WTC11 (cell line): ENCODE measurements at regions not wholly inside any gene's neighbourhood (a gene's known extent, or its start where the extent isn't known, plus 50 kb on each side); places are given as distances from the start of the nearest gene placed in this dataset.

Source experiments
- ATAC-seq: fragments of 200-7000 bp; cut with Tn5 transposase; 2 replicates; pipeline ENCODE4 v1.10.0; 2021; ENCODE audit warnings: mild to moderate bottlenecking, moderate library complexity
- CTCF ChIA-PET: fragments of 300-600 bp; sonication (Branson Sonifier 250); formaldehyde crosslinking; loops from one replicate; lab custom pipeline; 2021; ENCODE audit warnings: antibody characterized with exemption; lab: Charles Lee
- POLR2A ChIA-PET: fragments of 350-600 bp; sonication (Branson Sonifier 250); formaldehyde crosslinking; loops from one replicate; lab custom pipeline; 2021; ENCODE audit warnings: antibody characterized with exemption; lab: Charles Lee
- DNase-seq: peaks from one replicate; pipeline ENCODE4 v3.0.0; 2021; ENCODE audit warnings: low spot score
- H3K27ac Mint-ChIP-seq: 2 replicates; pipeline ENCODE4 v1.8.0; 2021; ENCODE audit warnings: mixed read lengths
- H3K27me3 Mint-ChIP-seq: 2 replicates; pipeline ENCODE4 v1.8.0; 2021; ENCODE audit warnings: low read depth, mild to moderate bottlenecking, moderate library complexity, mixed read lengths
- H3K36me3 Mint-ChIP-seq: 2 replicates; pipeline ENCODE4 v1.8.0; 2021; ENCODE audit warnings: mixed read lengths
- H3K4me1 Mint-ChIP-seq: 2 replicates; pipeline ENCODE4 v1.8.0; 2022; ENCODE audit warnings: mixed read lengths
- H3K4me3 Mint-ChIP-seq: 2 replicates; pipeline ENCODE4 v1.8.0; 2021; ENCODE audit warnings: mild to moderate bottlenecking, moderate library complexity, mixed read lengths
- H3K9me3 Mint-ChIP-seq: 2 replicates; pipeline ENCODE4 v1.8.0; 2021; ENCODE audit warnings: mixed read lengths
- ARID4B ChIP-seq: sonication (generic); formaldehyde crosslinking; IDR thresholded peaks from 2 replicates; pipeline ENCODE4 v1.8.0; 2023; ENCODE audit warnings: missing genetic modification reagents, mild to moderate bottlenecking, borderline replicate concordance
- ATF2 ChIP-seq: sonication (generic); formaldehyde crosslinking; IDR thresholded peaks from 2 replicates; pipeline ENCODE4 v1.8.1; 2022; ENCODE audit warnings: low read depth, missing genetic modification reagents, borderline replicate concordance
- FOXP1 ChIP-seq: sonication (generic); formaldehyde crosslinking; IDR thresholded peaks from 2 replicates; pipeline ENCODE4 v1.8.0; 2022; ENCODE audit warnings: missing genetic modification reagents, mild to moderate bottlenecking, moderate library complexity, borderline replicate concordance
- PRRX2 ChIP-seq: fragments of 250-450 bp; sonication (Bioruptor Pico); IDR thresholded peaks from 2 replicates; pipeline ENCODE4 v1.8.0; 2021; ENCODE audit warnings: mild to moderate bottlenecking
- RELA ChIP-seq: sonication (generic); formaldehyde crosslinking; IDR thresholded peaks from 2 replicates; pipeline ENCODE4 v1.8.1; 2022; ENCODE audit warnings: missing genetic modification reagents, mild to moderate bottlenecking, borderline replicate concordance
- STAT6 ChIP-seq: sonication (generic); formaldehyde crosslinking; conservative IDR thresholded peaks from 2 replicates; pipeline ENCODE4 v1.8.1; 2023; ENCODE audit warnings: mild to moderate bottlenecking, low read depth, missing genetic modification reagents, moderate library complexity
- TEAD4 ChIP-seq: sonication (generic); formaldehyde crosslinking; IDR thresholded peaks from 2 replicates; pipeline ENCODE4 v1.8.0; 2022; ENCODE audit warnings: mild to moderate bottlenecking, missing genetic modification reagents
- USF1 ChIP-seq: sonication (generic); formaldehyde crosslinking; IDR thresholded peaks from 2 replicates; pipeline ENCODE4 v1.8.0; 2022; ENCODE audit warnings: mild to moderate bottlenecking, missing genetic modification reagents
- ZBTB43 ChIP-seq: sonication (generic); formaldehyde crosslinking; IDR thresholded peaks from 2 replicates; pipeline ENCODE4 v1.8.1; 2023; ENCODE audit warnings: mild to moderate bottlenecking, missing genetic modification reagents
- ZMAT4 ChIP-seq: fragments of 250-450 bp; sonication (Bioruptor Pico); IDR thresholded peaks from 2 replicates; pipeline ENCODE4 v1.9.0; 2021; ENCODE audit warnings: mild to moderate bottlenecking
- ZNF138 ChIP-seq: sonication (generic); formaldehyde crosslinking; conservative IDR thresholded peaks from 2 replicates; pipeline ENCODE4 v1.8.1; 2022; ENCODE audit warnings: mild to moderate bottlenecking, moderate library complexity, missing genetic modification reagents
- ZNF396 ChIP-seq: fragments of 250-450 bp; sonication (Bioruptor Pico); IDR thresholded peaks from 2 replicates; pipeline ENCODE4 v1.8.0; 2021; ENCODE audit warnings: mild to moderate bottlenecking, moderate library complexity, borderline replicate concordance
- ZNF671 ChIP-seq: fragments of 250-450 bp; sonication (Bioruptor Pico); IDR thresholded peaks from 2 replicates; pipeline ENCODE4 v1.8.0; 2021; ENCODE audit warnings: mild to moderate bottlenecking
- ZSCAN18 ChIP-seq: fragments of 250-450 bp; sonication (Bioruptor Pico); IDR thresholded peaks from 2 replicates; pipeline ENCODE4 v2.1.2; 2022; ENCODE audit warnings: mild to moderate bottlenecking, moderate library complexity

GRCh38 chr9:108367188-108367587 lies 488.6 kb downstream of the ACTL7B start (continued):
- TF ChIP-seq USF1 (CRISPR knock-in tag) (no peak), ZMAT4 (no peak)

GRCh38 chr9:108363311-108363710 lies 492.5 kb downstream of the ACTL7B start:
- ATAC-seq: no peak
- Mint-ChIP-seq H3K27ac (no peak overlapping the region), H3K27me3 (no peaks in the 10 kb centered on the region), H3K4me3 (no peak overlapping the region), H3K9me3 (peaks cover 19% of the 10 kb centered on the region), H3K36me3 (no peaks in the 10 kb centered on the region), H3K4me1 (no peaks in the 10 kb centered on the region)
- no peak for DNase-seq
- ChIA-PET POLR2A (no interaction called here), CTCF (no interaction called here)
- TF ChIP-seq ZSCAN18 (CRISPR knock-in tag) (no peak), RELA (CRISPR knock-in tag) (no peak), ZNF671 (CRISPR knock-in tag) (no peak), TEAD4 (CRISPR knock-in tag) (no peak), ARID4B (CRISPR knock-in tag) (no peak), FOXP1 (no peak), ZNF396 (CRISPR knock-in tag) (no peak), PRRX2 (CRISPR knock-in tag) (no peak), ZBTB43 (CRISPR knock-in tag) (no peak), ZNF138 (no peak), STAT6 (CRISPR knock-in tag) (no peak), ATF2 (CRISPR knock-in tag) (no peak)
